ENCODE measurements at regions not wholly inside any gene's neighbourhood (a gene's known extent, or its start where the extent isn't known, plus 50 kb on each side); places are given as distances from the start of the nearest gene placed in this dataset.
A peak's percentile ranks its signal among the peaks of the same experiment; 100 is the strongest.

DNA sequence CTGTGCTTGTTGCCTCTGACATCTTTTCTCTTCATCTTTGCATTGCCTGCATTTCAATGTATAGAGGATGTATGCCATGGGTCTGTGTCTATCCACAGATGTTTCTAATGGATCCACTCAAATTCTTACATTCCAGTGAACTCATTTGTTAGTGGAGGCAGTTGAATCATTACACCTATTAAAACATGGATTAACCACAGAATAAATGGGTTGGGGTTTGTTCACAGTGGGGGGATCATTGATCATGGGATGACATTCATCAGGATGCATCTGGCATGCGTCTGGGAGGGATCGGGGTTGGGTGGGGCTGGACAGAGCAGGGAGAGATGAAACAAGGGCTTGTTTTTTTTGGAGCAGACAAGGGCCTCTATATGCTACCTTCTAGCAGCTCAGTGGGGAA lies 182.5 kb downstream of the RHOU start:
- no peak overlapping the region for H3K4me3 ChIP-seq
- no peak overlapping the region for H3K4me2 ChIP-seq
- H4K20me1 ChIP-seq: no peaks in the 10 kb centered on the region
- peaks cover 4 to 30% (median 11%) of the 10 kb centered on the region in 10 experiments; a peak in 10 of 20 replicates for H3K4me1 ChIP-seq
- H3K27me3 ChIP-seq: no peaks in the 10 kb centered on the region
- H3K27ac ChIP-seq: no peak overlapping the region
- H3K9me3 ChIP-seq (replicated peaks in 1 of 11): peaks cover 0 to 20% (median 0%) of the 10 kb centered on the region in 11 experiments; a peak in 3 of 22 replicates
- no peaks in the 10 kb centered on the region for H3K36me3 ChIP-seq
- H3K9ac ChIP-seq: no peak overlapping the region
- no peak for TF ChIP-seq Cebpa-rat (IDR thresholded peaks at IDR 0.05)

DNA sequence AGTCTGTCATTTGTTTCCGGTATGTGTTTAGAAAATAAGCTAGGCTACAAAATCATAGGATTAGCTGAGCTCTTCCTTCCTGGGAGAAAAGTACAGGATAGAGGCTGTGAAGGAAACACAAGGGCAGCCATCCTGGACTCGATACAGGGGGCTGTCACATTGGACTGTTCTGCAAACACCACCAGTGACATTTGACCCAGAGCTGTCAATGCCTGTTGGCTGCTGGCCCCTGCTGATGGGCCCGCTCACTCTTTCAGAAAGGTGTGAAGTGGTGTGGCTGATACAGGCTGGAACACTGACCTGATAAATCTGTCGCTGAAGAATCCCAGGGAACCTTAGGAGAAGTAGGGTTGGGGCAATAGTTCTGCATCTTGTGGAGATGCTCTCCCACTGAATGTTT lies 183.1 kb downstream of the RHOU start:
- TF ChIP-seq Cebpa-rat (IDR thresholded peaks at IDR 0.05): no peak
- H3K4me1 ChIP-seq: peaks cover 4 to 30% (median 11%) of the 10 kb centered on the region in 10 experiments; a peak in 10 of 20 replicates

DNA sequence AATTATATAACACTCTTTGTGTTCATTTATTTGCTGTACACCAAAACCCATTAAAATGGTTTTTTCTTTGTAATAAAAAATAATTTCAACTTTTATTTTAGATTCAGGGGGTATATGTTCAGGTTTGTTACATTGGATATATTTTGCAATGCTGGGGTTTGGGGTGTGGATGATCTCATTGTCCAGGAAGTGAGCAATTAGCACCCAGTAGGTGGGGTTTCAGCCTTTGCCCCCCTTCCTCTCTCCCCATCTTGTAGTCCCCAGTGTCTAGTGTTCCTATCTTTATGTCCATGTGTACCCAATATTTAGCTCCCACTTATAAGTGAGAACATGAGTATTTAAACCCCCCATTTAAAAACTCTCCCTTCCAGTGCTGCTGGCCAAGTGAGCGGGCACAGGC lies 184.6 kb downstream of the RHOU start:
- H3K36me3 ChIP-seq: no peaks in the 10 kb centered on the region
- H3K4me1 ChIP-seq: peaks cover 4 to 27% (median 11%) of the 10 kb centered on the region in 10 experiments; a peak in 10 of 20 replicates
- H3K27me3 ChIP-seq: no peaks in the 10 kb centered on the region
- no peaks in the 10 kb centered on the region for H4K20me1 ChIP-seq
- H3K27ac ChIP-seq: no peak overlapping the region
- peak overlapping the region in 5 of 11 experiments; percentile 16 to 62 (median 42); a peak in 7 of 22 replicates for H3K4me2 ChIP-seq
- no peak overlapping the region for H3K4me3 ChIP-seq
- no peak for TF ChIP-seq Cebpa-rat (IDR thresholded peaks at IDR 0.05)
- H3K9ac ChIP-seq: no peak overlapping the region
- peaks cover 0 to 21% (median 1%) of the 10 kb centered on the region in 11 experiments; a peak in 8 of 22 replicates for H3K9me3 ChIP-seq (replicated peaks in 1 of 11)

More for the DNA sequence above, 183.1 kb downstream of the RHOU start:
- no peaks in the 10 kb centered on the region for H3K27me3 ChIP-seq
- peaks cover 0 to 20% (median 0%) of the 10 kb centered on the region in 11 experiments; a peak in 3 of 22 replicates for H3K9me3 ChIP-seq (replicated peaks in 1 of 11)
- H3K9ac ChIP-seq: no peak overlapping the region
- no peak overlapping the region for H3K4me3 ChIP-seq
- H3K27ac ChIP-seq: no peak overlapping the region
- H3K4me2 ChIP-seq: no peak overlapping the region
- no peaks in the 10 kb centered on the region for H3K36me3 ChIP-seq
- no peaks in the 10 kb centered on the region for H4K20me1 ChIP-seq

DNA sequence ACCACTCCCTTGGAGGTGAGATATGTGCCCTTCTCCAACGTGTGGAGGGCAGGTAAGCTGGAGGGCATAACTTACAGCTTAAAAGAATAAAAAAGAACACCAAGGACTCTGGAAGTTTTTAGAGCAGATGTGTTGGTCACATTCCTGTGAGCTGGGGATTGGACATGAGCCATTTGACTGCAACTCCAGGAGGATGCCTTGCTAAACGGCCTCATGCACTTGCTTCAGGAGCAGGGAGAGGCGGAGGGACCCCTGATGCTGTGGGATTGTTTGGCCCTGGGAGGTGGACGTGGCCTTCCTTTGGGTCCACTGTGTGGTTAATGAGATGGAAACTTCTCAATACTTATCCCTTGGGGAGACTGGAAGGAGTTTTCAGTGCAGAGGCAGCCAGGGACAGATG lies 185.6 kb downstream of the RHOU start:
- Histone ChIP-seq H4K20me1 (no peaks in the 10 kb centered on the region), H3K36me3 (no peaks in the 10 kb centered on the region), H3K4me1 (peaks cover 4 to 32% (median 11%) of the 10 kb centered on the region in 10 experiments; a peak in 10 of 20 replicates), H3K9ac (no peak overlapping the region), H3K4me3 (no peak overlapping the region), H3K9me3 (replicated peaks in 1 of 11) (peaks cover 0 to 24% (median 7%) of the 10 kb centered on the region in 11 experiments; a peak in 14 of 22 replicates), H3K27me3 (no peaks in the 10 kb centered on the region), H3K4me2 (peak overlapping the region in 5 of 11 experiments; percentile 32 to 62 (median 46); a peak in 10 of 22 replicates), H3K27ac (no peak overlapping the region)
- TF ChIP-seq Cebpa-rat (IDR thresholded peaks at IDR 0.05): no peak

DNA sequence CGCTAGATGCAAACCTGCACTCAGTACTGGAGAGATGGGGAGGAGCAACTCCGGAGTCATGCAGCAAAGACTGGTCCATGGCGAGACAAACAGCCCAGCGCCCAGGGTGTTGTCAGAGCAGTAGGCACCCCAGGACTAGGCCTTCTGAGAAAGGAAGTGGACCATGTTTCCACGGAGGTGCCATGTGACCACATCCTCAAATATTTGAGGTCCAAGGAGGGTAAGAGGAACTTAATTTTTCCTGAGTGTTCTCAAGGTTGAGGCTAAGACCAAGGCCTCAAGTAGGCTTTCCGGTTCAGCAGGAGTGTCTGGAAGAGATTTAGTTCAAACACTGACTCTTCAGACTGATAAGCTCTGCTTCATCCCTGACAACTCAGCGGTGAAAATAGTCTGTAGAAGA lies 186.2 kb downstream of the RHOU start:
- Histone ChIP-seq H3K9ac (no peak overlapping the region), H3K27ac (no peak overlapping the region), H3K4me3 (no peak overlapping the region), H3K9me3 (replicated peaks in 1 of 11) (peaks cover 0 to 20% (median 7%) of the 10 kb centered on the region in 11 experiments; a peak in 14 of 22 replicates), H3K36me3 (no peaks in the 10 kb centered on the region), H3K4me1 (peaks cover 4 to 32% (median 11%) of the 10 kb centered on the region in 10 experiments; a peak in 10 of 20 replicates), H3K27me3 (no peaks in the 10 kb centered on the region), H3K4me2 (peak overlapping the region in 10 of 11 experiments; percentile 7 to 62 (median 26); a peak in 12 of 22 replicates), H4K20me1 (no peaks in the 10 kb centered on the region)
- no peak for TF ChIP-seq Cebpa-rat (IDR thresholded peaks at IDR 0.05)

DNA sequence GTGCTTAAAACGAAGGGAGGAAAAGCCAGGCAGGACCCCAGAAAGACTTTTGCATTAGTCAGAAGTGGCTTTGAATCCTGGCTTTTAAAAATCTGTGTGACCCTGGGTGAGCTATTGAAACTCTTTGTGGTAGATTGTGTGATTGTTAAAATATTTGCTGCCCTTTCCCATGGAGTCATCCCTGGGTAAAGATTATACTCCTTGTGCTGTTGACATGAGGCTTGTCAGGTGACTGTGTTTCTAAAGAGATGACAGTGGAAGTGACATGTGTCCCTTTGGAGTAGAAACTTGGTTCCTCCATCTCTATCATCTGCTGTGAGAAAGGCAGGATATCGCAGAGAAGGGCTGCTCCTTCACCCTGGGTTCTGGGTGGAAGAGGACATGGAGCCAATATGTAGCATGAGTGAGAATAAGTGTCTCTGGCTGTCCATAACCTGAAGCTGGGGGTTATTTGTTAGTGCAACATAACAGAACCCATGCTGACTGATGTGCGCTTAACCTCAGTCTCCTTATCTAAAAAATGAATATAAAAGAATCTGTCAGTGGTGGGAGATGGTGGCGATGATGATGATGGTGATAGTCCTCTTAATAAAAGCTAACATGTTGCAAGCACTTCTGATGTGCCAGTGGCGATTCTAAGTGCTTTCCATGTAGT lies 187.6 kb downstream of the RHOU start:
- no peak for TF ChIP-seq Cebpa-rat (IDR thresholded peaks at IDR 0.05)
- H3K9ac ChIP-seq: no peak overlapping the region
- 0 out of 22 replicates have a peak overlapping the region, but pooled peaks of 1 of the 11 experiments have one; percentile 2 for H3K4me2 ChIP-seq
- H3K9me3 ChIP-seq (replicated peaks in 1 of 11): peaks cover 0 to 20% (median 7%) of the 10 kb centered on the region in 11 experiments; a peak in 14 of 22 replicates
- no peaks in the 10 kb centered on the region for H4K20me1 ChIP-seq
- H3K4me1 ChIP-seq: peaks cover 4 to 32% (median 11%) of the 10 kb centered on the region in 10 experiments; a peak in 10 of 20 replicates
- H3K36me3 ChIP-seq: no peaks in the 10 kb centered on the region
- no peak overlapping the region for H3K27ac ChIP-seq
- no peak overlapping the region for H3K4me3 ChIP-seq
- H3K27me3 ChIP-seq: no peaks in the 10 kb centered on the region

DNA sequence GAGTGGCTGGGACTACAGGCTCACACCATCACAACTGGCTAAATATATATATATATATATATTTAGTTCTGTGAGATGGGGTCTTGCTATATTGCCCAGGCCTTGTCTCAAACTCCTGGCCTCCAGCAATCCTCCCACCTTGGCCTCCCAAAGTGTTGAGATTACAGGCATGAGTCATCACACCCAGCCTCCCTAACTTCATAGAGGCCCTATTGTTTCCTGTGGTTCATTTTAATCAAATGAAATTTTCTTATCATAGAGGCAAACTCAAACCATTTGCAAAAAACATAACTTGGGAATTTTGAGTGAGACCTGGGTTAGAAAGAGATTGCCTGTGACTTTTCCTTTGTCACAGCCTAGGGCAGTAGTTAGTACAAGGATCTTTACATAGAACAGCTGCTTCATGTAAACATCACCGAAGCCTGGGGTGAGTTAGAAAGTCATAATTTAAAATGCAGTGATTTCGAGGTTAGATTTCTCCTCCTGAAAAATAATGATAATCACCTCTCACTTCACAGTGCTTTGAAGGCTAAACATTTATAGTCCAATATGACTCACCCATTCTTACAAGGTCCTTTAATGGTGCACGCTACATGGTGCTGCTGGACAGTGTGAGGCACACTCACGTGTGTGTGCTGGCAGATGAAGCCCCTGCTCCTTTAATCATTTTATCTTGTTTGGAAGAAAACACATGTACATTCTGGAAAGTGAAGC lies 188.9 kb downstream of the RHOU start:
- Histone ChIP-seq H3K4me3 (no peak overlapping the region), H3K9me3 (replicated peaks in 1 of 11) (peaks cover 0 to 24% (median 10%) of the 10 kb centered on the region in 11 experiments; a peak in 14 of 22 replicates), H3K4me2 (no peak overlapping the region), H3K27me3 (no peaks in the 10 kb centered on the region), H3K9ac (no peak overlapping the region), H3K27ac (no peak overlapping the region), H3K4me1 (peaks cover 4 to 32% (median 11%) of the 10 kb centered on the region in 10 experiments; a peak in 10 of 20 replicates), H4K20me1 (no peaks in the 10 kb centered on the region), H3K36me3 (no peaks in the 10 kb centered on the region)
- no peak for TF ChIP-seq Cebpa-rat (IDR thresholded peaks at IDR 0.05)

DNA sequence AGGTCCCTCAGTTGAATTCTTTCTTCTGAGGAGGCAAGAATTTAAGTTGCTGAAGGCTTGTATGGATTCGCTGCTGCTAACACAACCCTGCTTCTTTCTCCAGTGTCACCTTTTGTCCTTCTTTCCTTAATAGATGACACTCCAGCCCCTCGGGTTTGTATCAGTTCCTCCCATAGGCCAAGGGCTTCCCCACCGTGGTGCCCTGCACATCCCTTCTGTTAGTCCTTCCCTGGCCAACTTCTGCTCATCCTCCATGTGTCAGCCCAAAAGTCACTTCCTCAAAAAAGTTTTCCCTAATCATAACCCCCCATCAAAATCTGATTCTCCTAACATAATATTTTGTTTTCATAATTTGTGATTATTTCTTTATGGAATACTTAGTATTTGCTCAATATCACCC lies 190.4 kb downstream of the RHOU start:
- no peak overlapping the region for H3K27ac ChIP-seq
- peaks cover 4 to 22% (median 8%) of the 10 kb centered on the region in 10 experiments; a peak in 10 of 20 replicates for H3K4me1 ChIP-seq
- TF ChIP-seq Cebpa-rat (IDR thresholded peaks at IDR 0.05): no peak
- peaks cover 6 to 34% (median 18%) of the 10 kb centered on the region in 11 experiments; a peak in 18 of 22 replicates for H3K9me3 ChIP-seq (replicated peaks in 1 of 11)
- H3K4me3 ChIP-seq: no peak overlapping the region
- no peak overlapping the region for H3K9ac ChIP-seq
- peak overlapping the region in 3 of 11 experiments; percentile 10 to 52 (median 19); a peak in 4 of 22 replicates for H3K4me2 ChIP-seq
- H3K27me3 ChIP-seq: no peaks in the 10 kb centered on the region
- no peaks in the 10 kb centered on the region for H4K20me1 ChIP-seq
- no peaks in the 10 kb centered on the region for H3K36me3 ChIP-seq

DNA sequence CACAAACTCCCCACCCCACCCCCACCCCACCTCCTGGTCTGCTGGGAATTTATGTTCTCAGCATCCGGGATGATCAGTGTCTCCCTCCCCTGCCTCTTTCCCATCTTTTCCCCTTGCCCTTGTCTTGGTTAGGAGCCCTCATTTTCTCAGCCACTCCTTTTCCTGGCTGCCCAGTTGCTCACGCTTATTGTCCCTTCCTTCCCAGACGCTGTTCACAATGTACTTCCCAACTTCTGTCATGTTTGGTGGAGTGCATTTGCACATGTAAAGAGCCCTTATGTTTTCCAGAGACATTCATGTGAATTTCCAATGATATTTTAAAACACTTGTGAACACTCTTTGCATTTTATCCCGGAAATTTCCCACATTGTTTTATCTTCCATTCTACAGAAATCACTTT lies 192.1 kb downstream of the RHOU start:
- no peak overlapping the region for H3K9ac ChIP-seq
- H3K9me3 ChIP-seq (replicated peaks in 1 of 11): peaks cover 6 to 30% (median 18%) of the 10 kb centered on the region in 11 experiments; a peak in 17 of 22 replicates
- H3K27ac ChIP-seq: no peak overlapping the region
- no peak for TF ChIP-seq Cebpa-rat (IDR thresholded peaks at IDR 0.05)
- H3K36me3 ChIP-seq: no peaks in the 10 kb centered on the region
- no peak overlapping the region for H3K4me2 ChIP-seq
- no peak overlapping the region for H3K4me3 ChIP-seq
- no peaks in the 10 kb centered on the region for H3K27me3 ChIP-seq
- peaks cover 0 to 9% (median 0%) of the 10 kb centered on the region in 10 experiments; a peak in 4 of 20 replicates for H3K4me1 ChIP-seq
- no peaks in the 10 kb centered on the region for H4K20me1 ChIP-seq
